ENCODE measurements at regions not wholly inside any gene's neighbourhood (a gene's known extent, or its start where the extent isn't known, plus 50 kb on each side); places are given as distances from the start of the nearest gene placed in this dataset.

DNA sequence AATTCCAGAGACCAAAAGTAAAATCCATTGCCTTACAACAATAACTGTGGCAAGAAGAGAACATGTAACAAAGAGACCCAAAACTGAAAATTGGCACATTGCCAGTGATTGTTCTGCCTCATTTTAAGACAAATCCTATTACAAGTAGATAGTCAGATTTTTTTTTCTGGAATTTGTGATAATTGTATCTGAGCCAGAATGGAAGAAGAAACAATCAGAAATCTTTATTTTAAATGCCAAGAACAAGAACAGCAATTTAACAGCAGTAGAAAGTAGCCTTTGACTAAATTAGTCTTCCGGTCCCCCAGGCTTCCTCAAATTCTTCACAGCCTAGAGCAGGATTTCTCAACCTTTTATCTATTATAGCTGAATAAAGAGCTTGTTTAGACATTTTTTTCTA lies 106.7 kb upstream of the PTPN3 start:
- DNase-seq (ENCODE audit: low spot score) (no peak), ATAC-seq (no peak)
- Mint-ChIP-seq H3K27me3 (ENCODE audit: low read depth) (no peaks in the 10 kb centered on the region), H3K4me3 (no peak overlapping the region), H3K9me3 (peaks cover 7% of the 10 kb centered on the region; the same call in 1 of the 2 replicates), H3K36me3 (no peaks in the 10 kb centered on the region), H3K27ac (no peak overlapping the region), H3K4me1 (peaks cover 10% of the 10 kb centered on the region)
- POLR2A ChIA-PET: no interaction called here
- TF ChIP-seq, protein P1, sequence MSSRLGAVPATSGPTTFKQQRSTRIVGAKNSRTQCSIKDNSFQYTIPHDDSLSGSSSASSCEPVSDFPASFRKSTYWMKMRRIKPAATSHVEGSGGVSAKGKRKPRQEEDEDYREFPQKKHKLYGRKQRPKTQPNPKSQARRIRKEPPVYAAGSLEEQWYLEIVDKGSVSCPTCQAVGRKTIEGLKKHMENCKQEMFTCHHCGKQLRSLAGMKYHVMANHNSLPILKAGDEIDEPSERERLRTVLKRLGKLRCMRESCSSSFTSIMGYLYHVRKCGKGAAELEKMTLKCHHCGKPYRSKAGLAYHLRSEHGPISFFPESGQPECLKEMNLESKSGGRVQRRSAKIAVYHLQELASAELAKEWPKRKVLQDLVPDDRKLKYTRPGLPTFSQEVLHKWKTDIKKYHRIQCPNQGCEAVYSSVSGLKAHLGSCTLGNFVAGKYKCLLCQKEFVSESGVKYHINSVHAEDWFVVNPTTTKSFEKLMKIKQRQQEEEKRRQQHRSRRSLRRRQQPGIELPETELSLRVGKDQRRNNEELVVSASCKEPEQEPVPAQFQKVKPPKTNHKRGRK (CRISPR knock-in tag; IDR thresholded peaks at IDR 0.05; ENCODE audit: borderline replicate concordance): no peak
- no peak for TF ChIP-seq NR3C1 (CRISPR knock-in tag; conservative IDR thresholded peaks at IDR 0.05; ENCODE audit: low read depth)
- no peak for TF ChIP-seq NR2C2 (CRISPR knock-in tag; IDR thresholded peaks at IDR 0.05)
- CTCF ChIA-PET: no interaction called here

DNA sequence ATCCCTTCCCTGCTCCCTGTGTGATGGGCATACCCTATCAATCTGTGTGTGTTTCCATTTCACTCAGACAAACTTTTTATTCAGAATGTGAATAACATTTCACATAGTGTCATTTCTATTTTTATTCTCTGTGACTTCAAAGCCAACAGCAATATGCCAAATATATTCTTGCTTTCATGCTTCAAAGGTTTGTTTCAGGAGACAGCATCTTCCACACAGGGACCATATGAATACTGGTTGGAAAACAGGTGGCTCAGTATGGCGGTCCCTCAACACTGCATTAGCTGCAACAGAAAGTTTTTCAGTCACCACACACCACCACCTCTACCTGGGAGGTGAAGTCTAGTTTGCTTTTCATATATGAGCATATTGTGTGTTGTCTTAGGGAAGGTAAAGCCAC lies 111.0 kb upstream of the PTPN3 start:
- Mint-ChIP-seq H3K27me3 (ENCODE audit: low read depth) (no peaks in the 10 kb centered on the region), H3K4me3 (no peak overlapping the region), H3K27ac (no peak overlapping the region), H3K4me1 (peaks cover 6% of the 10 kb centered on the region), H3K36me3 (no peaks in the 10 kb centered on the region), H3K9me3 (peaks cover 7% of the 10 kb centered on the region; the same call in 1 of the 2 replicates)
- no peak for TF ChIP-seq ZNF263 (CRISPR knock-in tag; IDR thresholded peaks at IDR 0.05; ENCODE audit: low read depth)
- no peak for TF ChIP-seq GRHL2 (CRISPR knock-in tag; IDR thresholded peaks at IDR 0.05; ENCODE audit: insufficient replicate concordance, severe bottlenecking)
- TF ChIP-seq ESRRA (CRISPR knock-in tag; IDR thresholded peaks at IDR 0.05; ENCODE audit: borderline replicate concordance): no peak
- no peak for TF ChIP-seq KAT7 (CRISPR knock-in tag; IDR thresholded peaks at IDR 0.05; ENCODE audit: borderline replicate concordance)
- TF ChIP-seq ZNF219 (CRISPR knock-in tag; IDR thresholded peaks at IDR 0.05; ENCODE audit: borderline replicate concordance): no peak
- TF ChIP-seq, protein P2, sequence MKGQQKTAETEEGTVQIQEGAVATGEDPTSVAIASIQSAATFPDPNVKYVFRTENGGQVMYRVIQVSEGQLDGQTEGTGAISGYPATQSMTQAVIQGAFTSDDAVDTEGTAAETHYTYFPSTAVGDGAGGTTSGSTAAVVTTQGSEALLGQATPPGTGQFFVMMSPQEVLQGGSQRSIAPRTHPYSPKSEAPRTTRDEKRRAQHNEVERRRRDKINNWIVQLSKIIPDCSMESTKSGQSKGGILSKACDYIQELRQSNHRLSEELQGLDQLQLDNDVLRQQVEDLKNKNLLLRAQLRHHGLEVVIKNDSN (CRISPR knock-in tag; IDR thresholded peaks at IDR 0.05): no peak
- TF ChIP-seq TCF7 (CRISPR knock-in tag; IDR thresholded peaks at IDR 0.05; ENCODE audit: low read depth): no peak
- TF ChIP-seq, protein P1 (CRISPR knock-in tag; IDR thresholded peaks at IDR 0.05; ENCODE audit: borderline replicate concordance): no peak
- TF ChIP-seq, protein P3, sequence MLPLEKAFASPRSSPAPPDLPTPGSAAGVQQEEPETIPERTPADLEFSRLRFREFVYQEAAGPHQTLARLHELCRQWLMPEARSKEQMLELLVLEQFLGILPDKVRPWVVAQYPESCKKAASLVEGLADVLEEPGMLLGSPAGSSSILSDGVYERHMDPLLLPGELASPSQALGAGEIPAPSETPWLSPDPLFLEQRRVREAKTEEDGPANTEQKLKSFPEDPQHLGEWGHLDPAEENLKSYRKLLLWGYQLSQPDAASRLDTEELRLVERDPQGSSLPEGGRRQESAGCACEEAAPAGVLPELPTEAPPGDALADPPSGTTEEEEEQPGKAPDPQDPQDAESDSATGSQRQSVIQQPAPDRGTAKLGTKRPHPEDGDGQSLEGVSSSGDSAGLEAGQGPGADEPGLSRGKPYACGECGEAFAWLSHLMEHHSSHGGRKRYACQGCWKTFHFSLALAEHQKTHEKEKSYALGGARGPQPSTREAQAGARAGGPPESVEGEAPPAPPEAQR (CRISPR knock-in tag; IDR thresholded peaks at IDR 0.05): no peak
- TF ChIP-seq, protein P4, sequence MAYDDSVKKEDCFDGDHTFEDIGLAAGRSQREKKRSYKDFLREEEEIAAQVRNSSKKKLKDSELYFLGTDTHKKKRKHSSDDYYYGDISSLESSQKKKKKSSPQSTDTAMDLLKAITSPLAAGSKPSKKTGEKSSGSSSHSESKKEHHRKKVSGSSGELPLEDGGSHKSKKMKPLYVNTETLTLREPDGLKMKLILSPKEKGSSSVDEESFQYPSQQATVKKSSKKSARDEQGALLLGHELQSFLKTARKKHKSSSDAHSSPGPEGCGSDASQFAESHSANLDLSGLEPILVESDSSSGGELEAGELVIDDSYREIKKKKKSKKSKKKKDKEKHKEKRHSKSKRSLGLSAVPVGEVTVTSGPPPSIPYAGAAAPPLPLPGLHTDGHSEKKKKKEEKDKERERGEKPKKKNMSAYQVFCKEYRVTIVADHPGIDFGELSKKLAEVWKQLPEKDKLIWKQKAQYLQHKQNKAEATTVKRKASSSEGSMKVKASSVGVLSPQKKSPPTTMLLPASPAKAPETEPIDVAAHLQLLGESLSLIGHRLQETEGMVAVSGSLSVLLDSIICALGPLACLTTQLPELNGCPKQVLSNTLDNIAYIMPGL (CRISPR knock-in tag; IDR thresholded peaks at IDR 0.05): no peak
- TF ChIP-seq, protein P5, sequence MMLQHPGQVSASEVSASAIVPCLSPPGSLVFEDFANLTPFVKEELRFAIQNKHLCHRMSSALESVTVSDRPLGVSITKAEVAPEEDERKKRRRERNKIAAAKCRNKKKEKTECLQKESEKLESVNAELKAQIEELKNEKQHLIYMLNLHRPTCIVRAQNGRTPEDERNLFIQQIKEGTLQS (CRISPR knock-in tag; conservative IDR thresholded peaks at IDR 0.05): no peak
- no peak for TF ChIP-seq ZNF317 (CRISPR knock-in tag; IDR thresholded peaks at IDR 0.05; ENCODE audit: borderline replicate concordance, low read depth)
- ChIA-PET POLR2A (no interaction called here), CTCF (no interaction called here)
- ATAC-seq (no peak), DNase-seq (ENCODE audit: low spot score) (no peak)
